ENCODE measurements at regions not wholly inside any gene's neighbourhood (a gene's known extent, or its start where the extent isn't known, plus 50 kb on each side); places are given as distances from the start of the nearest gene placed in this dataset.

GRCh38 chr22:27245056-27245455, 556.5 kb downstream of the MN1 start:
- DNase-seq = no peak
- Histone ChIP-seq H3K79me2 (ENCODE audit: insufficient read depth, low read length) (no peaks in the 10 kb centered on the region), H3K18ac (ENCODE audit: insufficient read length, low read depth, low read length) (no peak overlapping the region), H4K5ac (ENCODE audit: insufficient read length, low read depth, low read length) (no peak overlapping the region), H3K27ac (ENCODE audit: insufficient read length, low read depth, low read length) (no peak overlapping the region), H2AFZ (ENCODE audit: low read length) (no peak overlapping the region), H3K79me1 (ENCODE audit: insufficient read depth, low read depth, low read length, poor library complexity, severe bottlenecking) (no peaks in the 10 kb centered on the region), H2BK5ac (ENCODE audit: insufficient read length, low read length) (no peak overlapping the region), H3K4me1 (ENCODE audit: insufficient read depth, low read length) (peaks cover 2% of the 10 kb centered on the region; the same call in 1 of the 2 replicates), H3K56ac (ENCODE audit: insufficient read length, low read depth, low read length) (no peak overlapping the region), H2BK12ac (ENCODE audit: insufficient read length, low read depth, low read length) (no peak overlapping the region), H3K23ac (ENCODE audit: insufficient read length, low read depth, low read length) (no peak overlapping the region), H4K8ac (replicated peaks; ENCODE audit: insufficient read length, low read depth, low read length) (no peak overlapping the region), H2BK20ac (ENCODE audit: low read depth, low read length, poor library complexity, severe bottlenecking) (no peak overlapping the region), H3K23me2 (ENCODE audit: insufficient read length, low read depth, low read length, poor library complexity, severe bottlenecking) (no peaks in the 10 kb centered on the region), H3K4ac (ENCODE audit: low read depth, low read length) (no peak overlapping the region), H2AK5ac (ENCODE audit: insufficient read length, low read length) (no peak overlapping the region), H3T11ph (ENCODE audit: low read length) (no peak overlapping the region), H4K20me1 (ENCODE audit: control insufficient read depth, insufficient read depth, insufficient read length) (peaks cover 5% of the 10 kb centered on the region), H3K9ac (ENCODE audit: extremely low read depth, insufficient read length, low read length) (no peak overlapping the region), H3K4me2 (ENCODE audit: insufficient read depth, insufficient read length, low read length) (no peak overlapping the region), H3K14ac (ENCODE audit: insufficient read depth, low read length) (no peak overlapping the region), H4K91ac (ENCODE audit: insufficient read length, low read depth, low read length) (no peak overlapping the region), H2BK120ac (ENCODE audit: low read depth, low read length, poor library complexity, severe bottlenecking) (no peak overlapping the region), H3K9me3 (ENCODE audit: control insufficient read depth, low read depth, low read length) (no peaks in the 10 kb centered on the region), H2BK15ac (ENCODE audit: low read depth, low read length) (no peak overlapping the region), H3K27me3 (ENCODE audit: insufficient read depth, low read length) (no peaks in the 10 kb centered on the region)
- peaks cover 12% of the 10 kb centered on the region for H3K27me3 Mint-ChIP-seq (ENCODE audit: low read depth)
- no peak overlapping the region for H3K4me3 Mint-ChIP-seq
- peaks cover 3 to 13% of the 10 kb centered on the region in 2 experiments for H3K4me1 Mint-ChIP-seq
- no peaks in the 10 kb centered on the region for H3K9me3 Mint-ChIP-seq
- no peak overlapping the region for H3K27ac Mint-ChIP-seq
- no peaks in the 10 kb centered on the region for H3K36me3 Mint-ChIP-seq (ENCODE audit: insufficient read depth in 1 of 3, low read depth in 3 of 3)
- no CpG with 5 or more reads among the region's 10 CpGs for WGBS (ENCODE audit: extremely low coverage, insufficient read length, low lambda C conversion rate)
- TF ChIP-seq CTCF (conservative IDR thresholded peaks at IDR 0.05) = no peak
